GM12878 (cell line): ENCODE measurements at regions not wholly inside any gene's neighbourhood (a gene's known extent, or its start where the extent isn't known, plus 50 kb on each side); places are given as distances from the start of the nearest gene placed in this dataset.

Experiments used
- ATAC-seq: fragments of 200-7000 bp; cut with Tn5 transposase; 3 replicates; pipeline ENCODE4 v1.9.1; 2020; ENCODE audit warnings: mild to moderate bottlenecking, moderate library complexity
- BruUV-seq: library from RNA; stranded (reverse); fragments of 400-500 nt; replicated peaks from 2 replicates; lab custom pipeline; 2021; lab: Mats Ljungman, UMichigan
- CTCF ChIA-PET: fragments of 300-600 bp; sonication (Branson Sonifier 250); formaldehyde crosslinking; extraction: SDS; loops from one replicate; lab custom pipeline; 2021; ENCODE audit warnings: inconsistent platforms; lab: Yijun Ruan, JAX
- POLR2A ChIA-PET: fragments of 350-600 bp; formaldehyde crosslinking; extraction: SDS; loops from one replicate; lab custom pipeline; 2021; ENCODE audit warnings: inconsistent platforms; lab: Charles Lee
- RAD21 ChIA-PET: fragments of 300-600 bp; sonication (Branson Sonifier 250); formaldehyde crosslinking; loops from one replicate; lab custom pipeline; 2023; ENCODE audit warnings: antibody characterized with exemption; ENCODE audit not compliant: unreplicated experiment; lab: Charles Lee
- SMC1A ChIA-PET: fragments of 300-600 bp; sonication (Branson Sonifier 250); formaldehyde crosslinking; loops from one replicate; lab custom pipeline; 2023; ENCODE audit not compliant: unreplicated experiment, uncharacterized antibody; lab: Charles Lee
- DNase-seq: peaks from one replicate; pipeline ENCODE4 v3.0.0-alpha.2; 2011; ENCODE audit warnings: low read depth, low spot score
- FAIRE-seq: peaks from 3 replicates; lab custom pipeline; 2011; peaks lifted over from hg19 to GRCh38; lab: Jason Lieb, UNC
- H2AFZ ChIP-seq: 2 replicates; pipeline ENCODE4 v1.6.0; 2011; ENCODE audit warnings: low read depth, low read length, control low read depth; ENCODE audit not compliant: control insufficient read depth
- H3K27ac ChIP-seq: 2 replicates; pipeline ENCODE4 v1.5.1; 2011; ENCODE audit warnings: control low read depth; ENCODE audit not compliant: control insufficient read depth, insufficient read depth
- H3K27me3 ChIP-seq, 2 experiments: replicated peaks in 1 of 2; 2 replicates each; pipeline versions ENCODE4 v1.6.0 to v1.6.1; 2011; ENCODE audit warnings: low read length in 1 of 2; ENCODE audit not compliant: control insufficient read depth in 2 of 2, insufficient read depth in 2 of 2
- H3K36me3 ChIP-seq, 2 experiments: 2 replicates each; pipeline ENCODE4 v1.5.1; 2011; ENCODE audit warnings: low read length in 1 of 2; ENCODE audit not compliant: control insufficient read depth in 2 of 2, insufficient read depth in 2 of 2
- H3K4me1 ChIP-seq: 2 replicates; pipeline ENCODE4 v1.6.1; 2011; ENCODE audit warnings: mild to moderate bottlenecking, low read length, moderate library complexity, mixed read lengths; ENCODE audit not compliant: control insufficient read depth, insufficient read depth
- H3K4me2 ChIP-seq: 2 replicates; pipeline ENCODE4 v1.6.0; 2011; ENCODE audit warnings: control low read depth; ENCODE audit not compliant: control insufficient read depth, insufficient read depth
- H3K4me3 ChIP-seq: fragments of 200-600 bp; sonication (generic); 2 replicates; pipeline ENCODE4 v1.5.1; 2016
- H3K79me2 ChIP-seq: 2 replicates; pipeline ENCODE4 v1.6.0; 2011; ENCODE audit warnings: low read length; ENCODE audit not compliant: control insufficient read depth, insufficient read depth
- H3K9ac ChIP-seq: 2 replicates; pipeline ENCODE4 v1.8.0; 2011; ENCODE audit warnings: low read length, control low read depth, mixed read lengths; ENCODE audit not compliant: control insufficient read depth, insufficient read depth
- H3K9me3 ChIP-seq: replicated peaks from 3 replicates; pipeline ENCODE4 v1.5.1; 2011; ENCODE audit warnings: mild to moderate bottlenecking, low read length; ENCODE audit not compliant: control insufficient read depth, insufficient read depth
- H4K20me1 ChIP-seq: 2 replicates; pipeline ENCODE4 v1.6.0; 2011; ENCODE audit not compliant: control insufficient read depth, insufficient read depth
- DPF2 ChIP-seq: fragments of 450-650 bp; IDR thresholded peaks from 2 replicates; pipeline ENCODE4 v1.6.1; 2017; ENCODE audit warnings: mild to moderate bottlenecking
- ETV6 ChIP-seq, 2 experiments: fragments of 450-650 bp in 1 of 2; IDR thresholded peaks in 1 of 2; conservative IDR thresholded peaks in 1 of 2; 2 replicates each; pipeline ENCODE4 v1.6.1; 2014; ENCODE audit warnings: antibody characterized with exemption in 1 of 2, borderline replicate concordance in 1 of 2, low read depth in 1 of 2, mild to moderate bottlenecking in 1 of 2, moderate library complexity in 1 of 2
- EZH2 ChIP-seq: IDR thresholded peaks from 2 replicates; pipeline ENCODE4 v1.6.1; 2012; ENCODE audit warnings: low read depth, mild to moderate bottlenecking, control low read depth, inconsistent platforms, low read length, borderline replicate concordance; ENCODE audit not compliant: control insufficient read depth
- HDAC2 ChIP-seq: fragments of 200-600 bp; sonication (generic); IDR thresholded peaks from 2 replicates; pipeline ENCODE4 v1.6.1; 2017
- IKZF2 ChIP-seq, 2 experiments: fragments of 450-650 bp; IDR thresholded peaks; 2 replicates each; pipeline ENCODE4 v1.6.1; 2017; ENCODE audit warnings: mild to moderate bottlenecking in 2 of 2, moderate library complexity in 2 of 2
- KDM1A ChIP-seq: fragments of 200-600 bp; sonication (generic); IDR thresholded peaks from 2 replicates; pipeline ENCODE4 v1.6.1; 2016; ENCODE audit warnings: borderline replicate concordance
- MYB ChIP-seq: fragments of 150-350 bp; IDR thresholded peaks from 2 replicates; pipeline ENCODE4 v1.6.1; 2014; ENCODE audit warnings: mild to moderate bottlenecking, low read depth, low read length, borderline replicate concordance
- RB1 ChIP-seq: fragments of 450-650 bp; formaldehyde crosslinking; IDR thresholded peaks from 2 replicates; pipeline ENCODE4 v1.6.1; 2017; ENCODE audit warnings: mild to moderate bottlenecking, borderline replicate concordance
- RBBP5 ChIP-seq: fragments of 200-600 bp; sonication (generic); conservative IDR thresholded peaks from 2 replicates; pipeline ENCODE4 v1.6.1; 2016
- SP1 ChIP-seq: IDR thresholded peaks from one replicate; pipeline ENCODE4 v1.6.1; 2011; ENCODE audit warnings: low read depth, low read length
- SRF ChIP-seq, 2 experiments: IDR thresholded peaks; 2 replicates each; pipeline ENCODE4 v1.6.1; 2011; ENCODE audit warnings: low read depth in 2 of 2, low read length in 2 of 2, mild to moderate bottlenecking in 1 of 2, moderate library complexity in 1 of 2
- ZNF274 ChIP-seq: IDR thresholded peaks from one replicate; pipeline ENCODE4 v1.8.0; 2011; ENCODE audit not compliant: insufficient read length, insufficient read depth
- WGBS: methylation state at CpG from one replicate; pipeline ENCODE4 v1.1.6; 2016; ENCODE audit warnings: low lambda C conversion rate; ENCODE audit not compliant: insufficient replicate concordance, insufficient coverage; ENCODE audit errors: missing lambda C conversion rate; 5-methylcytosine and 5-hydroxymethylcytosine counted together
- in situ Hi-C: fragments of 300-500 bp; cut with MboI; formaldehyde crosslinking; loops from 9 replicates; pipeline ENCODE4 v1.14.3; 2018; ENCODE audit warnings: mixed read lengths
- intact Hi-C: fragments of 100-400 bp; cut with micrococcal nuclease; formaldehyde crosslinking; loops from one replicate; pipeline ENCODE4 v1.14.2; 2022; ENCODE audit not compliant: unreplicated experiment
- TF ChIP-seq, protein P1 (sequence below): fragments of 450-650 bp; IDR thresholded peaks from 2 replicates; pipeline ENCODE4 v1.6.1; 2018; ENCODE audit warnings: borderline replicate concordance, mild to moderate bottlenecking; ENCODE audit not compliant: partially characterized antibody
- TF ChIP-seq, protein P2 (sequence below): fragments of 450-650 bp; formaldehyde crosslinking; IDR thresholded peaks from 2 replicates; pipeline ENCODE4 v1.5.0; 2022; ENCODE audit warnings: mild to moderate bottlenecking, missing genetic modification characterization
- TF ChIP-seq, protein P3 (sequence below): IDR thresholded peaks from 2 replicates; pipeline ENCODE4 v1.6.1; 2012; ENCODE audit warnings: low read depth, low read length, improper control_type of control experiment

DNA sequence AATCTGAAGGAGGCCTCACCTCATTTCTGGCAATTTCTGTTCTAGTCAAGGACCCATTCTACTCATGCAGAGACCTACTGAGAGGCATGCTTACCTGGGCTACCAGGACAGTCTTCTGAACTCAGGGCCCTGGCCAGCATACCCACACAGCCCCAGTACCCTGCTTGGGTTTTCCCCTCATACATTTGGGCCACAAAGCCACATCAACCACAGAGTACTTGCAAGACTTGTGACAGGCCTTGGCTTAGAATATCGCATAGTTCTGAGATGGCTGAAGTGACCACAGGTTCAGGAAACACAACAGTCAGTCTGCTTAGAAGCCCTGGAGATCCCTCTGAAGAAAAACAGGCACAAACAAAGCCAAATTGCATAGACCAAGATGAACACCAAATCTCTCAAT, 758.8 kb upstream of the CDH9 start:
- WGBS, result 82% methylated on average over 1 of the region's 1 CpG
- BruUV-seq, result no TSS peak
- Histone ChIP-seq H3K4me2 (no peak overlapping the region), H3K9me3 (no peaks in the 10 kb centered on the region), H4K20me1 (no peaks in the 10 kb centered on the region), H3K27ac (no peak overlapping the region)
- in situ Hi-C loops, result no loop called here
- SMC1A ChIA-PET, result interaction anchor here (0.7 to 1.3 kb wide), 2 partner anchors 8 to 10 kb away, joined by 3 to 4 read pairs; no protein-coding TSS in a partner anchor
- TF ChIP-seq IKZF2 (IDR thresholded peaks at IDR 0.05), result no peak
- no peak for TF ChIP-seq RBBP5
- TF ChIP-seq SRF (IDR thresholded peaks at IDR 0.05; ENCODE audit: low read depth in 2 of 2, low read length in 2 of 2), result no peak
- no peak for TF ChIP-seq SP1
- no peak for TF ChIP-seq DPF2
- TF ChIP-seq EZH2, result no peak
- no peak for TF ChIP-seq ETV6 (conservative IDR thresholded peaks at IDR 0.05 in 1 of 2, IDR thresholded peaks at IDR 0.05 in 1 of 2; ENCODE audit: borderline replicate concordance in 1 of 2, low read depth in 1 of 2)
- TF ChIP-seq, protein P1, sequence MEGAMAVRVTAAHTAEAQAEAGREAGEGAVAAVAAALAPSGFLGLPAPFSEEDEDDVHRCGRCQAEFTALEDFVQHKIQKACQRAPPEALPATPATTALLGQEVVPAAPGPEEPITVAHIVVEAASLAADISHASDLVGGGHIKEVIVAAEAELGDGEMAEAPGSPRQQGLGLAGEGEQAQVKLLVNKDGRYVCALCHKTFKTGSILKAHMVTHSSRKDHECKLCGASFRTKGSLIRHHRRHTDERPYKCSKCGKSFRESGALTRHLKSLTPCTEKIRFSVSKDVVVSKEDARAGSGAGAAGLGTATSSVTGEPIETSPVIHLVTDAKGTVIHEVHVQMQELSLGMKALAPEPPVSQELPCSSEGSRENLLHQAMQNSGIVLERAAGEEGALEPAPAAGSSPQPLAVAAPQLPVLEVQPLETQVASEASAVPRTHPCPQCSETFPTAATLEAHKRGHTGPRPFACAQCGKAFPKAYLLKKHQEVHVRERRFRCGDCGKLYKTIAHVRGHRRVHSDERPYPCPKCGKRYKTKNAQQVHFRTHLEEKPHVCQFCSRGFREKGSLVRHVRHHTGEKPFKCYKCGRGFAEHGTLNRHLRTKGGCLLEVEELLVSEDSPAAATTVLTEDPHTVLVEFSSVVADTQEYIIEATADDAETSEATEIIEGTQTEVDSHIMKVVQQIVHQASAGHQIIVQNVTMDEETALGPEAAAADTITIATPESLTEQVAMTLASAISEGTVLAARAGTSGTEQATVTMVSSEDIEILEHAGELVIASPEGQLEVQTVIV, result no peak
- TF ChIP-seq MYB, result no peak
- TF ChIP-seq, protein P2, sequence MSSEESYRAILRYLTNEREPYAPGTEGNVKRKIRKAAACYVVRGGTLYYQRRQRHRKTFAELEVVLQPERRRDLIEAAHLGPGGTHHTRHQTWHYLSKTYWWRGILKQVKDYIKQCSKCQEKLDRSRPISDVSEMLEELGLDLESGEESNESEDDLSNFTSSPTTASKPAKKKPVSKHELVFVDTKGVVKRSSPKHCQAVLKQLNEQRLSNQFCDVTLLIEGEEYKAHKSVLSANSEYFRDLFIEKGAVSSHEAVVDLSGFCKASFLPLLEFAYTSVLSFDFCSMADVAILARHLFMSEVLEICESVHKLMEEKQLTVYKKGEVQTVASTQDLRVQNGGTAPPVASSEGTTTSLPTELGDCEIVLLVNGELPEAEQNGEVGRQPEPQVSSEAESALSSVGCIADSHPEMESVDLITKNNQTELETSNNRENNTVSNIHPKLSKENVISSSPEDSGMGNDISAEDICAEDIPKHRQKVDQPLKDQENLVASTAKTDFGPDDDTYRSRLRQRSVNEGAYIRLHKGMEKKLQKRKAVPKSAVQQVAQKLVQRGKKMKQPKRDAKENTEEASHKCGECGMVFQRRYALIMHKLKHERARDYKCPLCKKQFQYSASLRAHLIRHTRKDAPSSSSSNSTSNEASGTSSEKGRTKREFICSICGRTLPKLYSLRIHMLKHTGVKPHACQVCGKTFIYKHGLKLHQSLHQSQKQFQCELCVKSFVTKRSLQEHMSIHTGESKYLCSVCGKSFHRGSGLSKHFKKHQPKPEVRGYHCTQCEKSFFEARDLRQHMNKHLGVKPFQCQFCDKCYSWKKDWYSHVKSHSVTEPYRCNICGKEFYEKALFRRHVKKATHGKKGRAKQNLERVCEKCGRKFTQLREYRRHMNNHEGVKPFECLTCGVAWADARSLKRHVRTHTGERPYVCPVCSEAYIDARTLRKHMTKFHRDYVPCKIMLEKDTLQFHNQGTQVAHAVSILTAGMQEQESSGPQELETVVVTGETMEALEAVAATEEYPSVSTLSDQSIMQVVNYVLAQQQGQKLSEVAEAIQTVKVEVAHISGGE (CRISPR knock-in tag), result no peak
- no peak for TF ChIP-seq HDAC2
- no peak for TF ChIP-seq RB1
- TF ChIP-seq ZNF274, result no peak
- TF ChIP-seq, protein P3, sequence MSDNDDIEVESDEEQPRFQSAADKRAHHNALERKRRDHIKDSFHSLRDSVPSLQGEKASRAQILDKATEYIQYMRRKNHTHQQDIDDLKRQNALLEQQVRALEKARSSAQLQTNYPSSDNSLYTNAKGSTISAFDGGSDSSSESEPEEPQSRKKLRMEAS, result no peak
- TF ChIP-seq KDM1A, result no peak
- TF ChIP-seq, all 136 proteins: peak for 0
- Histone ChIP-seq H2AFZ (no peak overlapping the region), H3K79me2 (no peaks in the 10 kb centered on the region), H3K4me3 (no peak overlapping the region), H3K9ac (no peak overlapping the region), H3K27me3 (no peaks in the 10 kb centered on the region), H3K4me1 (no peaks in the 10 kb centered on the region), H3K36me3 (no peaks in the 10 kb centered on the region)
- DNase-seq (no peak), ATAC-seq (no peak), FAIRE-seq (no peak)
- ChIA-PET CTCF (no interaction called here), POLR2A (no interaction called here), RAD21 (no interaction called here)
- intact Hi-C loops, result no loop called here
